ENCODE measurements at regions not wholly inside any gene's neighbourhood (a gene's known extent, or its start where the extent isn't known, plus 50 kb on each side); places are given as distances from the start of the nearest gene placed in this dataset.

- ChIA-PET POLR2A (no interaction called here), CTCF (no interaction called here)
- Mint-ChIP-seq H3K4me3 (ENCODE audit: unreplicated experiment) (no peak overlapping the region), H3K9me3 (ENCODE audit: unreplicated experiment) (no peaks in the 10 kb centered on the region), H3K27ac (ENCODE audit: unreplicated experiment) (no peak overlapping the region), H3K4me1 (ENCODE audit: low read depth, unreplicated experiment) (no peaks in the 10 kb centered on the region), H3K36me3 (ENCODE audit: insufficient read depth, unreplicated experiment) (no peaks in the 10 kb centered on the region), H3K27me3 (ENCODE audit: insufficient read depth, unreplicated experiment) (peaks cover 3% of the 10 kb centered on the region)
- Histone ChIP-seq H3K36me3 (ENCODE audit: control insufficient read depth, insufficient read depth, low read length) (no peaks in the 10 kb centered on the region), H3K9me3 (no peaks in the 10 kb centered on the region), H3K27me3 (replicated peaks; ENCODE audit: control insufficient read depth, insufficient read depth, low read length) (no peaks in the 10 kb centered on the region), H3K4me3 (ENCODE audit: low read depth, low read length) (no peak overlapping the region), H3K4me1 (no peaks in the 10 kb centered on the region; the same call in 1 of the 2 replicates)
- BruUV-seq (replicated peaks): no TSS peak
- no peak for DNase-seq
- no peak for TF ChIP-seq CTCF (IDR thresholded peaks at IDR 0.05; ENCODE audit: insufficient read depth in 1 of 2, low read depth in 1 of 2, low read length in 1 of 2, severe bottlenecking in 1 of 2, unreplicated experiment in 1 of 2)
- intact Hi-C loops (cut with micrococcal nuclease; ENCODE audit: unreplicated experiment): no loop called here
Observed at GRCh38 chr2:128867311-128867710, 548.6 kb upstream of the HS6ST1 start.

GRCh38 chr2:128867936-128868636 lies 549.4 kb upstream of the HS6ST1 start:
- DNase-seq: no peak
- BruUV-seq (replicated peaks): no TSS peak
- Mint-ChIP-seq H3K4me3 (ENCODE audit: unreplicated experiment) (no peak overlapping the region), H3K27me3 (ENCODE audit: insufficient read depth, unreplicated experiment) (peaks cover 3% of the 10 kb centered on the region), H3K9me3 (ENCODE audit: unreplicated experiment) (no peaks in the 10 kb centered on the region), H3K36me3 (ENCODE audit: insufficient read depth, unreplicated experiment) (no peaks in the 10 kb centered on the region), H3K27ac (ENCODE audit: unreplicated experiment) (no peak overlapping the region), H3K4me1 (ENCODE audit: low read depth, unreplicated experiment) (no peaks in the 10 kb centered on the region)
- POLR2A ChIA-PET: no interaction called here
- no peaks in the 10 kb centered on the region for H3K9me3 ChIP-seq
- no peaks in the 10 kb centered on the region for H3K36me3 ChIP-seq (ENCODE audit: control insufficient read depth, insufficient read depth, low read length)
- no peaks in the 10 kb centered on the region for H3K27me3 ChIP-seq (replicated peaks; ENCODE audit: control insufficient read depth, insufficient read depth, low read length)
- intact Hi-C loops (cut with micrococcal nuclease; ENCODE audit: unreplicated experiment): no loop called here
- no peaks in the 10 kb centered on the region; the same call in 1 of the 2 replicates for H3K4me1 ChIP-seq
- no peak overlapping the region for H3K4me3 ChIP-seq (ENCODE audit: low read depth, low read length)
- no peak for TF ChIP-seq CTCF (IDR thresholded peaks at IDR 0.05; ENCODE audit: insufficient read depth in 1 of 2, low read depth in 1 of 2, low read length in 1 of 2, severe bottlenecking in 1 of 2, unreplicated experiment in 1 of 2)
- CTCF ChIA-PET: no interaction called here

- no TSS peak for BruUV-seq (replicated peaks)
- Histone ChIP-seq H3K9me3 (no peaks in the 10 kb centered on the region), H3K4me1 (no peaks in the 10 kb centered on the region; the same call in 1 of the 2 replicates), H3K4me3 (ENCODE audit: low read depth, low read length) (no peak overlapping the region), H3K27me3 (replicated peaks; ENCODE audit: control insufficient read depth, insufficient read depth, low read length) (no peaks in the 10 kb centered on the region), H3K36me3 (ENCODE audit: control insufficient read depth, insufficient read depth, low read length) (no peaks in the 10 kb centered on the region)
- no peaks in the 10 kb centered on the region for H3K9me3 Mint-ChIP-seq (ENCODE audit: unreplicated experiment)
- H3K4me1 Mint-ChIP-seq (ENCODE audit: low read depth, unreplicated experiment): no peaks in the 10 kb centered on the region
- no peak overlapping the region for H3K27ac Mint-ChIP-seq (ENCODE audit: unreplicated experiment)
- no peaks in the 10 kb centered on the region for H3K36me3 Mint-ChIP-seq (ENCODE audit: insufficient read depth, unreplicated experiment)
- ChIA-PET CTCF (no interaction called here), POLR2A (no interaction called here)
- intact Hi-C loops (cut with micrococcal nuclease; ENCODE audit: unreplicated experiment): no loop called here
- no peak for TF ChIP-seq CTCF (IDR thresholded peaks at IDR 0.05; ENCODE audit: insufficient read depth in 1 of 2, low read depth in 1 of 2, low read length in 1 of 2, severe bottlenecking in 1 of 2, unreplicated experiment in 1 of 2)
- DNase-seq: no peak
- no peak overlapping the region for H3K4me3 Mint-ChIP-seq (ENCODE audit: unreplicated experiment)
- peaks cover 8% of the 10 kb centered on the region for H3K27me3 Mint-ChIP-seq (ENCODE audit: insufficient read depth, unreplicated experiment)
Observed at GRCh38 chr2:128868686-128869551, 550.3 kb upstream of the HS6ST1 start.

Measured in Caco-2 (cell line).